Right atrium auricular region (tissue), 2 donors: ENCODE measurements at regions not wholly inside any gene's neighbourhood (a gene's known extent, or its start where the extent isn't known, plus 50 kb on each side); places are given as distances from the start of the nearest gene placed in this dataset.
"Not testable (repeated sequence)": the region's sequence is repeated elsewhere in the genome, so short reads cannot be mapped to it uniquely, and the experiment has no call there.

Experiments used
- DNase-seq: peaks from one replicate; pipeline ENCODE4 v3.0.0-alpha.2; 2019; ENCODE audit warnings: low spot score
- H3K27ac ChIP-seq, 2 donors: fragments of 200-600 bp; sonication (generic); 1 replicate in 1 of 2; 2 replicates in 1 of 2; pipeline ENCODE4 v1.5.1; 2016 to 2019
- H3K27me3 ChIP-seq, 2 donors: fragments of 200-600 bp; sonication (generic); one replicate each; pipeline versions ENCODE4 v1.5.1 to v1.6.0; 2017 to 2019
- H3K36me3 ChIP-seq: fragments of 200-600 bp; sonication (generic); one replicate; pipeline ENCODE4 v1.5.1; 2016
- H3K4me1 ChIP-seq, 2 donors: fragments of 200-600 bp; sonication (generic); one replicate each; pipeline versions ENCODE4 v1.5.1 to v1.6.0; 2017 to 2019
- H3K4me3 ChIP-seq, 2 donors: fragments of 200-600 bp; sonication (generic); 1 replicate in 1 of 2; 2 replicates in 1 of 2; pipeline ENCODE4 v1.5.1; 2017 to 2019; ENCODE audit warnings: mild to moderate bottlenecking in 1 of 2, moderate library complexity in 1 of 2
- H3K9me3 ChIP-seq, 2 donors: fragments of 200-600 bp; sonication (generic); one replicate each; pipeline ENCODE4 v1.5.1; 2019
- TF ChIP-seq, protein P1 (sequence below), 2 donors: fragments of 200-600 bp; sonication (generic); IDR thresholded peaks; one replicate each; pipeline ENCODE4 v1.5.1; 2019; ENCODE audit warnings: antibody characterized with exemption in 2 of 2

DNA sequence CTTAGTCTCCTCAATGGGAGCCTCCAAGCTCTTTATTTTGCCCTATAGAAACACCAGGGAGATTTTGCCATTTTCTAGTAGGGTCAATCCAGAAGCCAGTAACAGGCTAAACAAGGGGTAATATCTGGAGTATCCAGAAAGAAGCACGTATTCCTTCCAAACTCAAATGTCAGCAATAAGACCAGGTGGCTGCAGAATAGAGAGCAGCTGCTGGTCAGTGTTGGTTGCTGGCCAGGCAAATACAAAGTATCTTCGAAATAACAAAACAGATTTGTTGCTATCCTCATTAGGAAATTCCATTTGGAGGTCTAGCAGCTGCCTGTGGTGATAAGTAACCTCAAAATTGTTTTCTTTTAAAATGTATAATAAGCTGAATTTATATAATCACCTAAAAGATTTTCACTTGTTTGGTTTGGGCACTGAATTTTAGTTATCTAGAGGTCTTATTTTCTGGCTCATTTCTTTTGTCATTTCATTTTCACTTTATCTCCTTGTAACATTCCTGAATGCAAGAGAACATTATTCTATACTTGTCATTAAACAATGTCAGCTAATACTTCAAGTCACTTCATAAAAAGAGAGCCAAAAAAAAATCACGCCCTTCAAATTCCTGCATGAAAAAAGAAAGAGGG is 320.6 kb downstream of the DTHD1 start:
- TF ChIP-seq, protein P1, sequence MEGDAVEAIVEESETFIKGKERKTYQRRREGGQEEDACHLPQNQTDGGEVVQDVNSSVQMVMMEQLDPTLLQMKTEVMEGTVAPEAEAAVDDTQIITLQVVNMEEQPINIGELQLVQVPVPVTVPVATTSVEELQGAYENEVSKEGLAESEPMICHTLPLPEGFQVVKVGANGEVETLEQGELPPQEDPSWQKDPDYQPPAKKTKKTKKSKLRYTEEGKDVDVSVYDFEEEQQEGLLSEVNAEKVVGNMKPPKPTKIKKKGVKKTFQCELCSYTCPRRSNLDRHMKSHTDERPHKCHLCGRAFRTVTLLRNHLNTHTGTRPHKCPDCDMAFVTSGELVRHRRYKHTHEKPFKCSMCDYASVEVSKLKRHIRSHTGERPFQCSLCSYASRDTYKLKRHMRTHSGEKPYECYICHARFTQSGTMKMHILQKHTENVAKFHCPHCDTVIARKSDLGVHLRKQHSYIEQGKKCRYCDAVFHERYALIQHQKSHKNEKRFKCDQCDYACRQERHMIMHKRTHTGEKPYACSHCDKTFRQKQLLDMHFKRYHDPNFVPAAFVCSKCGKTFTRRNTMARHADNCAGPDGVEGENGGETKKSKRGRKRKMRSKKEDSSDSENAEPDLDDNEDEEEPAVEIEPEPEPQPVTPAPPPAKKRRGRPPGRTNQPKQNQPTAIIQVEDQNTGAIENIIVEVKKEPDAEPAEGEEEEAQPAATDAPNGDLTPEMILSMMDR (IDR thresholded peaks at IDR 0.05) = no peak
- no peak overlapping the region for H3K4me3 ChIP-seq
- H3K27ac ChIP-seq = no peak overlapping the region
- peaks cover 0 to 8% of the 10 kb centered on the region in 2 donors for H3K9me3 ChIP-seq
- H3K27me3 ChIP-seq = no peaks in the 10 kb centered on the region
- DNase-seq = no peak
- H3K36me3 ChIP-seq = no peaks in the 10 kb centered on the region
- no peaks in the 10 kb centered on the region for H3K4me1 ChIP-seq

DNA sequence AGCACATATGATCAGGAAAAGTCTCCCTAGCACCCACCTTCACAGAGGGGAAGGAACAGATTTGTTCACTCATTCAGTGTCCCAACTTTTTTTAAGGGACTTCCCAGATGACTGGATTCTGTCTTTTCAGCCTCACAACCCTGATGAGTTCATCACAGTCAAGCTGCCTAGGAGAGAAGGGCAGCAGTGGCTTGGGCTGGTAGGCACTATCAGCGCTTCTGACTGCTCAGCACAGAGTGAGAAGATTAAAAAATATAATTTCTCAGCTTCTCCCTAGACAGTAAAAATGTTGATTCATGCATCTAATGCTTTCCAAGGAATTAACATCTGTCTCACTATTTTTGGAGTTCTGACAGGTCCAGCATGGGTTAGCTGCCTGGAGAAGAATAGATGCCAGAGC is 328.2 kb downstream of the DTHD1 start:
- H3K4me3 ChIP-seq = no peak overlapping the region
- H3K27ac ChIP-seq = no peak overlapping the region

DNA sequence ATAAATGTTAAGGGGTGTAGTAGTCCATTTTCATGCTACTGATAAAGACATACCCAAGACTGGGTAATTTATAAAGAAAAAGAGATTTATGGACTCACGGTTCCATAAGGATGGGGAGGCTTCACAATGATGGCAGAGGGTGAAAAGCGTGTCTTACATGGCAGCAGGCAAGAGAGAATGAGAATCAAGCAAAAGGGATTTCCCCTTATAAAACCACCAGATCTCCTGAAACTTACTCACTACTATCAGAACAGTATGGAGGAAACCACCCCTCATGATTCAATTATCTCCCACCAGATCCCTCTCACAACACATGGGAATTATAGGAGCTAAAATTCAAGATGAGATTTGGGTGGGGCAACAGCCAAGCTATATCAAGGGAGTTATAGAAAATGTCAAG is 329.2 kb downstream of the DTHD1 start:
- DNase-seq = no peak
- Histone ChIP-seq H3K9me3 (peaks cover 0 to 11% of the 10 kb centered on the region in 2 donors), H3K36me3 (no peaks in the 10 kb centered on the region), H3K27ac (no peak overlapping the region), H3K27me3 (no peaks in the 10 kb centered on the region), H3K4me1 (no peaks in the 10 kb centered on the region), H3K4me3 (no peak overlapping the region)
- TF ChIP-seq, protein P1 (IDR thresholded peaks at IDR 0.05) = no peak

More for the DNA sequence above, 328.2 kb downstream of the DTHD1 start:
- TF ChIP-seq, protein P1 (IDR thresholded peaks at IDR 0.05) = no peak
- no peaks in the 10 kb centered on the region for H3K27me3 ChIP-seq
- no peaks in the 10 kb centered on the region for H3K36me3 ChIP-seq
- DNase-seq = no peak
- peaks cover 0 to 19% of the 10 kb centered on the region in 2 donors for H3K9me3 ChIP-seq
- H3K4me1 ChIP-seq = no peaks in the 10 kb centered on the region

DNA sequence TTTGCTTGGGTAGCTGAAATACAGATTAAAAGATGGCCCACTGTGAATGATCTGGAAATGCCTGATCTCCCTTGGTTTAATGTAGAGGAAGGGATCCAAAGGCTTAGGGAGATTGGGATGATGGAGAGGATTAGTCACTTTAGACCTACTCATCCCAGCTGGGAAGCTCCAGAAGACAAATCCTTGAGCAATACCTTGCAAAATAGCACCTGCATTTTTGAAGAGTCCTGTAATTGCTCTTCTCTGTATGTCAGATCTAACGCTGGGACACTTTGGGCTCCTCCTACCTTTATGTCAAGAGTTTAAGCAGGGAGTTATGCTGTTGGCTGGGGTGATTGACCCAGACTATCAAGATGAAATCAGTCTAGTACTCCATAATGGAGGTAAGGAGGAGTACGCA is 331.7 kb downstream of the DTHD1 start:
- not testable (repeated sequence) for DNase-seq, H3K27ac ChIP-seq, H3K27me3 ChIP-seq, H3K4me3 ChIP-seq, H3K4me1 ChIP-seq, H3K36me3 ChIP-seq
- H3K9me3 ChIP-seq = peaks cover 0 to 11% of the 10 kb centered on the region in 2 donors

DNA sequence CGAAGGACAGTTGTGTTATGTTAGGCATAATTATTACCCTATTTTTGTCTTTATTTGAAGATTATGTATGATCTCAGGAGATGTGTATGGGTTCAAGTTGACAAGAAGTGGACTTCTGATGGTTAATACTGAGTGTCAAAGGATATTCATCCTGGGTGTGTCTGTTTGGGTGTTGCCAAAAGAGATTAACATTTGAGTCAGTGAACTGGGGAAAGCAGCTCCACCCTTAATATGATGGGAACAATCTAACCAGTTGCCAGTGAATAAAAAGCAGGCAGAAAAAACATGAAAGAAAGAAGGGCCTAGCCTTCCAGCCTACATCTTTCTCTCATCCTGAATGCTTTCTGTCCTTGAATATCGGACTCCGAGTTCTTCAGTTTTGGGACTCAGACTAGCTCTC is 332.6 kb downstream of the DTHD1 start:
- TF ChIP-seq, protein P1 (IDR thresholded peaks at IDR 0.05) = no peak
- no peaks in the 10 kb centered on the region for H3K27me3 ChIP-seq
- no peaks in the 10 kb centered on the region for H3K36me3 ChIP-seq
- DNase-seq = no peak
- H3K9me3 ChIP-seq = peaks cover 0 to 11% of the 10 kb centered on the region in 2 donors
- no peak overlapping the region for H3K27ac ChIP-seq
- H3K4me3 ChIP-seq = no peak overlapping the region
- H3K4me1 ChIP-seq = no peaks in the 10 kb centered on the region

DNA sequence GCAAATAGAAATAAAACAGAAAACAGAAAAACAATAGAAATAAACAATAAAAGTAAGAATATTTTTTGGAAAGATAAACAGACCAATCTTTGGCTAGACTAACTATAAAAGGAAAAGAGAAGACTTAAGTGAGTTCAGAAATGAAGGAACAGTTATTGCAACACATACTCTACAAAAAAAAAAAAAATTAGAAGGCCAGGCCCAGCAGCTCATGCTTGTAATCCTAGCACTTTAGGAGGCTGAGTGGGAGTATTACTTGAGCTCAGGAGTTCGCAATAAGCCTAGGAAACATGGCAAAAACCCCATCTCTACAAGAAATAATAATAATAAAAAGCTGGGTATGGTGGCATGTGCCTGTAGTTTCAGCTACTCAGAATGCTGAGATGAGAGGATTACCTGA is 336.7 kb downstream of the DTHD1 start:
- no peak overlapping the region for H3K27ac ChIP-seq
- no peak overlapping the region for H3K4me3 ChIP-seq
- TF ChIP-seq, protein P1 (IDR thresholded peaks at IDR 0.05) = no peak
- no peaks in the 10 kb centered on the region for H3K36me3 ChIP-seq
- no peaks in the 10 kb centered on the region for H3K4me1 ChIP-seq
- DNase-seq = no peak
- H3K27me3 ChIP-seq = no peaks in the 10 kb centered on the region
- H3K9me3 ChIP-seq = no peaks in the 10 kb centered on the region
